Esophagus squamous epithelium (tissue), 5 donors: ENCODE measurements at regions not wholly inside any gene's neighbourhood (a gene's known extent, or its start where the extent isn't known, plus 50 kb on each side); places are given as distances from the start of the nearest gene placed in this dataset.

Experiments used
- DNase-seq: peaks from one replicate; lab custom pipeline; 2025; lab: John Stamatoyannopoulos, UW
- H3K27ac ChIP-seq, 4 donors: fragments of 200-600 bp; sonication (generic); one replicate each; pipeline ENCODE4 v1.5.1; 2016 to 2019; ENCODE audit warnings: mild to moderate bottlenecking in 1 of 4
- H3K27me3 ChIP-seq, 4 donors: fragments of 200-600 bp; sonication (generic); 1 replicate in 3 of 4; 2 replicates in 1 of 4; pipeline versions ENCODE4 v1.5.1 to v1.6.0; 2017 to 2021; ENCODE audit warnings: antibody characterized with exemption in 1 of 4
- H3K36me3 ChIP-seq, 3 donors: fragments of 200-600 bp; sonication (generic); one replicate each; pipeline ENCODE4 v1.5.1; 2016 to 2019
- H3K4me1 ChIP-seq, 3 donors: fragments of 200-600 bp; sonication (generic); one replicate each; pipeline ENCODE4 v1.5.1; 2017 to 2019
- H3K4me3 ChIP-seq, 4 donors: fragments of 200-600 bp; sonication (generic); 1 replicate in 3 of 4; 2 replicates in 1 of 4; pipeline ENCODE4 v1.5.1; 2016 to 2019; ENCODE audit warnings: mild to moderate bottlenecking in 2 of 4, moderate library complexity in 1 of 4
- H3K9me3 ChIP-seq, 3 donors: fragments of 200-600 bp; sonication (generic); one replicate each; pipeline ENCODE4 v1.5.1; 2016 to 2019
- POLR2A ChIP-seq, 4 donors: fragments of 450-650 bp; IDR thresholded peaks; one replicate each; pipeline ENCODE4 v1.6.1; 2017; ENCODE audit warnings: antibody characterized with exemption in 4 of 4, mild to moderate bottlenecking in 4 of 4, moderate library complexity in 3 of 4
- WGBS, 2 donors: methylation state at CpG; one replicate each; pipeline ENCODE4 v1.1.5; 2018; 5-methylcytosine and 5-hydroxymethylcytosine counted together
- intact Hi-C: fragments of 100-400 bp; cut with DNase I; formaldehyde crosslinking; loops from one replicate; pipeline ENCODE4 v1.15.0; 2022
- small RNA-seq, 4 donors: library from RNA; depleted of rRNA; stranded (forward); fragments of <200 nt; gene quantifications; one replicate each; pipeline ENCODE3, GENCODE V24; 2016
- TF ChIP-seq, protein P1 (sequence below), 6 experiments: fragments of 450-650 bp in 4 of 6; fragments of 200-600 bp in 2 of 6; sonication (generic) in 2 of 6; IDR thresholded peaks; one replicate each; pipeline ENCODE4 v1.5.1; 2016 to 2019; ENCODE audit warnings: antibody characterized with exemption in 6 of 6, mild to moderate bottlenecking in 4 of 6, moderate library complexity in 4 of 6
- donor health status: DM: yes; HTN: yes; CAD: no.

DNA sequence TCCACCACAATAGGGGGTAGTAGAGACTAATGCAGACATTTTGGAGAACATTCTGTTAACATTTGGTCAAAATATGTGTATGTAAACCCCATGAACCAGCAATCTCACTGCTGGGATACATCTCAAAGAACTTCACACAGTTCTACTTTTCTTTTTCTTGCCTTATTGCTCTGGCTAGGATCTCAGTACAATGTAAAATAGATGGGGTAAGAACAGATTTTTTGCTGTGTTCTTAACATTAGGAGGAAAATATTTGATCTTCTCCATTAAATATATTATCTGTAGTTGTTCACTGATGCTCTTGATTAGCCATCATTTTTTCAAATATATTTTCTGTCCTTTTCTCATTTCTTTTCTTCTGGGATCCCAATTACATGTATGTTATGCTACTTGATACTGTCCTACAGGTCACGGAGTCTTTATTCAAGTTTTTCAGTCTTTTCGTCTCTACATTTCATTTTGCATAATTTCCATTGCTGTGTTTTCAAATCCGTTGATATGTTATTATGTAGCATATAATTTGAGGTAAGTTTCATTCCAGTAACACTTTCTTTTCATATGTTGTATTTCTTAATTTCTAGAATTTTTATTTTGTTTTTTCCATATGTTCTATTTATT lies 352.2 kb downstream of the ZNF521 start:
- peaks cover 0 to 4% (median 0%) of the 10 kb centered on the region in 3 donors for H3K9me3 ChIP-seq
- no peaks in the 10 kb centered on the region for H3K4me1 ChIP-seq
- H3K36me3 ChIP-seq = no peaks in the 10 kb centered on the region
- intact Hi-C loops = loop anchor here (10.0 kb wide), 1 partner anchor 75 kb away; no protein-coding TSS in a partner anchor
- 89 to 92% methylated on average over 3 of the region's 3 CpGs for WGBS, 2 donors
- TF ChIP-seq POLR2A (IDR thresholded peaks at IDR 0.05) = no peak
- TF ChIP-seq, protein P1, sequence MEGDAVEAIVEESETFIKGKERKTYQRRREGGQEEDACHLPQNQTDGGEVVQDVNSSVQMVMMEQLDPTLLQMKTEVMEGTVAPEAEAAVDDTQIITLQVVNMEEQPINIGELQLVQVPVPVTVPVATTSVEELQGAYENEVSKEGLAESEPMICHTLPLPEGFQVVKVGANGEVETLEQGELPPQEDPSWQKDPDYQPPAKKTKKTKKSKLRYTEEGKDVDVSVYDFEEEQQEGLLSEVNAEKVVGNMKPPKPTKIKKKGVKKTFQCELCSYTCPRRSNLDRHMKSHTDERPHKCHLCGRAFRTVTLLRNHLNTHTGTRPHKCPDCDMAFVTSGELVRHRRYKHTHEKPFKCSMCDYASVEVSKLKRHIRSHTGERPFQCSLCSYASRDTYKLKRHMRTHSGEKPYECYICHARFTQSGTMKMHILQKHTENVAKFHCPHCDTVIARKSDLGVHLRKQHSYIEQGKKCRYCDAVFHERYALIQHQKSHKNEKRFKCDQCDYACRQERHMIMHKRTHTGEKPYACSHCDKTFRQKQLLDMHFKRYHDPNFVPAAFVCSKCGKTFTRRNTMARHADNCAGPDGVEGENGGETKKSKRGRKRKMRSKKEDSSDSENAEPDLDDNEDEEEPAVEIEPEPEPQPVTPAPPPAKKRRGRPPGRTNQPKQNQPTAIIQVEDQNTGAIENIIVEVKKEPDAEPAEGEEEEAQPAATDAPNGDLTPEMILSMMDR (IDR thresholded peaks at IDR 0.05) = no peak
- DNase-seq = no peak
- no peaks in the 10 kb centered on the region for H3K27me3 ChIP-seq
- no peak overlapping the region for H3K27ac ChIP-seq
- no peak overlapping the region for H3K4me3 ChIP-seq

DNA sequence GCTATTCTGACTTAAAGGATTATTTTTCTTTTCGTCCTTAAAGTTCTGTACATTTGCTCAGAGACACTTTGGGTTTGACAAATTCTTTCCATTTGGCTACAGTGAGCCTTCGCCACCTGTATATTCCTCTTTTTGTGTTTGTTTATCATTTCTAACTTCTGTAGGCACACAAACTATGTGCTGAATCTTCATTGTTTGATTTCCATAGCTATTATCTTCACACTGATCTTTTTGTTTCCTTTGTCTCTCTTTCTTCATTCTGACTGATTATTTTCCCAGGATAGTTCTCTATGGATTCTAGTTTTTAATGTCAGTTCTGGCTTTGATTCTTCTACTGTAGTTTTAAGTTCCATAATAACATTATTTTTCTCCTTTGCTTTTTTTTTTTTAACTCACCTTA lies 350.2 kb downstream of the ZNF521 start:
- 72 to 86% methylated on average over 2 of the region's 2 CpGs for WGBS, 2 donors
- intact Hi-C loops = loop anchor here (10.0 kb wide), 1 partner anchor 77 kb away; no protein-coding TSS in a partner anchor
- no peak for TF ChIP-seq POLR2A (IDR thresholded peaks at IDR 0.05)
- TF ChIP-seq, protein P1 (IDR thresholded peaks at IDR 0.05) = no peak
- no peak overlapping the region for H3K27ac ChIP-seq
- no peak overlapping the region for H3K4me3 ChIP-seq
- no peak for DNase-seq
- H3K36me3 ChIP-seq = no peaks in the 10 kb centered on the region
- peaks cover 0 to 4% (median 0%) of the 10 kb centered on the region in 3 donors for H3K9me3 ChIP-seq
- no peaks in the 10 kb centered on the region for H3K27me3 ChIP-seq
- no peaks in the 10 kb centered on the region for H3K4me1 ChIP-seq

DNA sequence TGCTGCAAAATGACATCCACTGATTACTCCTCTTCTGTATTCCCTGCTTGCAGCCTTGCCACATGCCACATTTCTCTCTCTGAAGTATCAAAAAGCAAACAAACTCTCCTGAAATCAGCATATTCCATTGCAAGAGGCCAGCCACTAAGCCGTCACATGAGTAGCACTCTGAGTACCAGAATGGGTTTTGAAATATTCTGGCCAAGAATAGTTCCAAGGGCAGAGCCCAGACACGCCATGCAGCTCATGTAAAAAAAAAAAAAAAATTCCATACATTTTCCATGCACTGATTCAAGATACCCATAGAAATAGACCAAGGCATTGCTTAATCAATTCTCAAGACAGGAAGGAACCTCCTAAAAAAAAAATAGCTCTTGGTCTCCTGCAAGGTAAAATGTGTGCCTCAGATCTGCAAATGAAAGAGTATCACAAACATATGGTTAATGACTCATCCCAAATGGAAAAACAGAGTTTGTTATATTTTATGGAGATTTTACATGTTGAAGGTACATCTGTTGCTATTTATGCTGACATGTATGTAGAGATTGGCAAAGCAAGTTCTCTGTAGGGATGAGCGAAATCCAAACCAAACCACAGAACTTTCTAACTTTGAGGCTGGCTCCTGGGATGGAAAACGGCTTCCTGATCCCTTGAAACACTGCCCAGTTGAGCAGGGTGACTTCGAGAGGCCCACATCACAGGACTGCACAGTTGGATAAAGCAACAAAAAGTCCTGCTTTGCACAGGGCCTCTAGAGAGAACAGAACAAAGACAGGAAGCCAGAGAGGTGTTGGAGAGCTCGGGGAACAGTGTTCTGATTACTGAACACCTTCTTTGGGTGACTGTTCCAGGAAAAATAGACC lies 346.2 kb downstream of the ZNF521 start:
- no peaks in the 10 kb centered on the region for H3K36me3 ChIP-seq
- H3K27ac ChIP-seq = no peak overlapping the region
- no peaks in the 10 kb centered on the region for H3K9me3 ChIP-seq
- 29 to 39% methylated on average over 6 of the region's 6 CpGs for WGBS, 2 donors
- intact Hi-C loops = loop anchor here (10.0 kb wide), 1 partner anchor 81 kb away; no protein-coding TSS in a partner anchor
- DNase-seq = no peak
- no peak for TF ChIP-seq POLR2A (IDR thresholded peaks at IDR 0.05)
- TF ChIP-seq, protein P1 (IDR thresholded peaks at IDR 0.05) = no peak
- no peaks in the 10 kb centered on the region for H3K27me3 ChIP-seq
- no peaks in the 10 kb centered on the region for H3K4me1 ChIP-seq
- H3K4me3 ChIP-seq = no peak overlapping the region

DNA sequence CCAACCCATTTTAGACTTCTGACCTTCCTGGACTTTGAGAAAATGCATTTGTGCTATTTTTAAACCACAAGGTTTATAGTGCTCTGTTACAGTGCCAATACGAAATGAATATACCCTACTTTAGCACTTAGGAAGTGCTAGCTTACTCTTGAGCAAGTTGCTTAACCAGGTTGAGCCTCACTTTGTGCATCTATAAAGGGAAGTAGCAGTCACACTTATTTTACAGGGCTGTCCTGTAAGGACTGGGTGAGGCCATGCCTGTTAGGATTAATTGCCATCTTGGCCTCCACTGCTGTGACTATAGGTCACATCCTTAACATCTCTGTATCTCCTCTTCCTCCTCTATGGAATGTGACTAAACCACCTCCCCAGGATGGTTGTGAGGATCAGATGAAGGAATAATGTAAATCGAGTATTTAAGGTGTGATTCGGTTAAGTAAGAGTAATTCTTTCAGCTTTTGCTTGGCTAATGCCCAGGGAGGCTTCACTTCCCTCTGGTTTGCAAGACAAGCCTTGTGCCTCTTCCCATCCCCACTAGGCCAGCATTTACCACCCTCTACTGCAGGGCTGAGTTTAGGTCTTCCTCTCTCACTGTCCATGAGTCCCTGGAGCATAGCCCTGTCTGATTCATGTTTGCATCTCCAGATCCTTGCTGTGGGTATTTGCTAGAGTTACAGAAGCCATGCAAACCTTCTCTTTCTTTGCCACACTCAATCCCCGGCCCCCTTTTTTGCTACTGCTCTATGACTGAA lies 341.2 kb downstream of the ZNF521 start:
- DNase-seq = no peak
- H3K9me3 ChIP-seq = no peaks in the 10 kb centered on the region
- no peaks in the 10 kb centered on the region for H3K36me3 ChIP-seq
- no peak overlapping the region for H3K27ac ChIP-seq
- TF ChIP-seq, protein P1 (IDR thresholded peaks at IDR 0.05) = no peak
- TF ChIP-seq POLR2A (IDR thresholded peaks at IDR 0.05) = no peak
- intact Hi-C loops = no loop called here
- H3K27me3 ChIP-seq = no peaks in the 10 kb centered on the region
- no peaks in the 10 kb centered on the region for H3K4me1 ChIP-seq
- no peak overlapping the region for H3K4me3 ChIP-seq
- WGBS, 2 donors = 79 to 87% methylated on average over 4 of the region's 4 CpGs

Small RNA genes lying in the stretch of these regions (small RNA-seq; reads per million reads assigned to genes)
- 0 reads per million in 4 donors for gene PPIAP57
